Activated CD8-positive, alpha-beta memory T cell treated with anti-CD3 and anti-CD28 coated beads for 36 hours (primary cell): ENCODE measurements at regions not wholly inside any gene's neighbourhood (a gene's known extent, or its start where the extent isn't known, plus 50 kb on each side); places are given as distances from the start of the nearest gene placed in this dataset.

Experiments used
- CTCF ChIA-PET: fragments of 350-600 bp; sonication (Branson Sonifier 250); formaldehyde crosslinking; loops from one replicate; lab custom pipeline; 2021; ENCODE audit warnings: antibody characterized with exemption; lab: Charles Lee
- POLR2A ChIA-PET: fragments of 350-600 bp; sonication (Branson Sonifier 250); formaldehyde crosslinking; loops from one replicate; lab custom pipeline; 2021; ENCODE audit warnings: antibody characterized with exemption; lab: Charles Lee

- ChIA-PET CTCF (no interaction called here), POLR2A (no interaction called here)
Observed at GRCh38 chr1:106681939-106682522, 374.4 kb upstream of the PRMT6 start.

GRCh38 chr1:106688446-106688845 lies 368.0 kb upstream of the PRMT6 start:
- CTCF ChIA-PET, result no interaction called here
- POLR2A ChIA-PET, result no interaction called here

DNA sequence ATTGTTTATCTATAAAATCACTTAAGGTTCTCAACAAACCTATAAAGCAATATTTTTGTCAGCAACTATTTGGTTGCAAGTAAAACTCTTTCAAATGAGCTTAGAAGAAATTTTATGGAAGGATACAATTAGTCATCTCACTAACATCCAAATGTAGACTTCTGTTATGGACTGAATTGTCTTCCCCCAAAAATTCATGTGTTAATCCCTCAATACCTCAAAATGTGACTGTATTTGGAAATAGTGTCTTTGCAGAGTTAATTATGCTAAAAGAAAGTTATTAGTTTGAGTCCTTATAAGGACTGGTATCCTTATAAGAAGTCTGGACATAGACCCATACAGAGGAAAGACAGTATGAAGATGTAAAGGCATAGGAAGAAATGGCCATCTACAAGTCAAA lies 357.8 kb upstream of the PRMT6 start:
- ChIA-PET CTCF (no interaction called here), POLR2A (no interaction called here)

GRCh38 chr1:106699433-106699832 lies 357.0 kb upstream of the PRMT6 start:
- ChIA-PET CTCF (no interaction called here), POLR2A (no interaction called here)

DNA sequence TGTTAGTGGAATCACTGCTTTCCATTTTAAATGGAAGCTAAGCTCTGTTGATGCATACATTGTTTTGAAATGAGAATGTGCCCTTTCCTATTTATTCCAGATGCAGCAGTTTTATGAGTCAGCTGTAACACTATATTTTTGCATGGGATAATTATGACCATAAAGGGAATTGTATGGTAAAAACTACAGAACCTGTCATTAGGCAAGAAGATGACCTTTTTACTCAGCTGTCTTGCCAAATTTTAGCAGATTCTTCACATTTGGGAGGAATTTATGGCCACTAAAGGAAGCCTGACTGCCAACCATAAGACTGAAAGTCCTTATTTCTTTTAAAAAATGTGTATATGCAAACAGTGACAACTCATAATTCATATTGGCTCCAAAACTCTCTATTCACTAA lies 356.3 kb upstream of the PRMT6 start:
- ChIA-PET CTCF (no interaction called here), POLR2A (no interaction called here)

GRCh38 chr1:106705971-106706370 lies 350.5 kb upstream of the PRMT6 start:
- ChIA-PET POLR2A (no interaction called here), CTCF (no interaction called here)

GRCh38 chr1:106717591-106717990 lies 338.9 kb upstream of the PRMT6 start:
- CTCF ChIA-PET, result no interaction called here
- POLR2A ChIA-PET, result no interaction called here

- POLR2A ChIA-PET, result no interaction called here
- CTCF ChIA-PET, result no interaction called here
Observed at GRCh38 chr1:106721790-106722189, 334.7 kb upstream of the PRMT6 start.

DNA sequence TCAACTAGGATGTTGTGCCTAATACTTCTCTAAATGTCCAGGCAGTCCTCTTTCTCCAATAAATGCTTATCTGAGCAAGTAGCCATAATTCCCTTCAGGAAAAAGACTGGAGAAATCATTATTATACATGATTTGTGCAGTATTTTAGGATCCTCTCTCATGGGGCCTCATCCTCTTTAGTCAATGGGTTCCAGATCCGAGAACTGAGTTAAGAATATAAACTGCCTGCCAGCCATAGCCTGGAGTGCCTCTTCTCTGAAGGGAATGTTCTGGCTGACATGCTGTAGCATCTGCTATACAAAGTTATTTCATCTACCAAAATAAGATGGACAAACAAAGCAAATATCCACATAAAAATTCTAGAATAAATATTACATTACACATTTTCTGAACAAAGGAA lies 334.0 kb upstream of the PRMT6 start:
- ChIA-PET POLR2A (no interaction called here), CTCF (no interaction called here)

DNA sequence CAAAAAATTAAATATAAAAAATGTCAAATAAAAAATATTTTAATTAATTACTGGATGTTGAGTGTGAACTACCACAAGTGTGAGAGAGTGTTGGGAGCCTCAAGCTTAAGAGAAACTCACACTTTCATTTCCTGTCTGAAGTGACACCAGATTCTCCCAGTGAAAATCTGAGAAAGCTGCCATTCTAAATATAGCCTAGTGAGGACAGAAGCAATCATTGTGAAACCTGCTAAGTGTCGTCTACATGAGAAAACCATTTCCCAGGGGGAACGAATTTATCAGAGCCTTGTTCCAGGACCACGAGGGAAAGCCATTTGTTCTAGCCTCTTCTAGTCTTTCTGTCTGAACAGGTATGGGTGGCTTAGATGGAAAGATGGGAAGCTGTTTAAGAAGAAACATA lies 329.3 kb upstream of the PRMT6 start:
- ChIA-PET CTCF (no interaction called here), POLR2A (no interaction called here)

DNA sequence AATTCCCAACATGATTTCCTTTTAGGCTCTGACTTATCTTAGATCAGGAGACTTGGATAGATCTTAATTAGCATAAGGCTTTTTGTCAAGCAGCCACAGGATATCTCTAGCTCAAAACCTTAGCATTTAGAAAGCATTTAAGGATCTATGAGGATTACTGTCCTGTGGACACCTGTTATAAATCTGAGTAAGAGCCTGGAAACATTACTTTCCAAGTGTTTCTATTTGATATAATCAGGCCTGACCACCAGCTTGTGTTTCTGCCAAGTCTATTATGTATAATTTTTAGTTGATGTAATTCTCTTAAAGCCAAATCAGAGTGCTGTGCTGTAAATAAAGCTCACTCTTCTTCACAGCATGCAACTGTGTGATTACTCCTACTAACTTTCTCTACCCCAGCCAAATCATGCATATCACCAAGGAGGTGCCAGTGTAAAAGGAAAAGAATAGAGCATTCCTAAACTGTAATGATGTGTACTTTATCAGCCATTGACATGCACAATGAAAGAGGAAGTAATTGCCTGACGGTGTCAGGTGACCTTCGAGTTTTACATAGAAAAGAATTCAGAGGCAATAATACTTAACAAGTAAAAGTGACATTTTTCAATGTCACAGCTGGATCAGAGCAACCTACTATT lies 309.9 kb upstream of the PRMT6 start:
- CTCF ChIA-PET, result no interaction called here
- POLR2A ChIA-PET, result no interaction called here

- POLR2A ChIA-PET, result no interaction called here
- CTCF ChIA-PET, result no interaction called here
Observed at GRCh38 chr1:106747232-106747631, 309.2 kb upstream of the PRMT6 start.

DNA sequence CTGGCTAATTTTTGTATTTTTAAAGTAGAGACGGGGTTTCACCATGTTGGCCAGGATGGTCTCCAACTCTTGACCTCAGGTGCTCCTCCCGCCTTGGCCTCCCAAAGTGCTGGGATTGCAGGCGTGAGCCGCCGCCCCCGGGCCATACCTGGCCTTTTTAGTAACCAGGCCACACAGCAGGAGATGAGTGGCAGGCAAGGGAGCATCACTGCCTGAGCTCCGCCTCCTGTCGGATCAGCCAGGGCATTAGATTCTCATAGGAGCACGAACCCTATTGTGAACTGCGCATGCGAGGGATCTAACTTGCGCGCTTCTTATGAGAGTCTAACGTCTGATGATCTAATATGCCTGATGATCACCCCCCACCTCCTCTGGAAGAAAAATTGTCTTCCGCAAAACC lies 308.7 kb upstream of the PRMT6 start:
- POLR2A ChIA-PET, result no interaction called here
- CTCF ChIA-PET, result no interaction called here

DNA sequence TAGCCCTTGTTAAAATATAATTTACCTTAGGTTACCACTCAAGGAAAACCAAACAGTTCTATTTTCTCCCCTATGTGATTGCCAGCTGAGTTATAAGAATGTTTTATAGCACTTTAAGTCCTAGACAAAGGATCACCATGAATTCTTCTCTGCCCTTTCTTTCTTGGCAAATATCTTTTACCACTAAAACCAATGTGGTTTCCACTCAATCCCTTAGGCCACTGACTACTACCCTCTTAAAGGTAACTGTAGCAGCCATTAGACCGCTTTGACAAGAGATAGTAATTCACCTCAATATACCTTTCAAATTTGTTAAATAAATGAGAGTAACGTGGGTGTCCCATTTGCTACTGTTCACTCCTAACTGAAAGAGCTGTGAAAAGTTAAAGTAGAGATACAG lies 307.9 kb upstream of the PRMT6 start:
- CTCF ChIA-PET, result no interaction called here
- POLR2A ChIA-PET, result no interaction called here

DNA sequence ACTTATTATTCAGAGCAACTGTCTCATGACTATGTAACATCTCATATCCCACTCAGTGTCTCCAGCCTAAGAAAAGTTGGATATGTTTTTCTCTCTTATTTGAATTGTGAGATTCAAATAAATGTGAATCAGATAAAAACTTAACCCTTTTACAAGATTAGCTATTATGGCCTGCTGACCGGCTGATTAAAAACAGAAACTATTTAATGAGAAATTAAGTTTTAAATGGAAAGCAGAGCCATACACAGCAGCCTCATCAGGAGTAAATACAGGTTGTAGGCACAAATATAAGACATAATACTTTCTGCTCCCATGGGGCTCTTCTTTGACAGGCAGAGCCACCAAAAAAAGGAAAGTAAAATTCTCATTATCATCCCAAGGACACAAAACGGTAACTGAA lies 307.0 kb upstream of the PRMT6 start:
- ChIA-PET POLR2A (no interaction called here), CTCF (no interaction called here)

GRCh38 chr1:106749906-106750305 lies 306.6 kb upstream of the PRMT6 start:
- CTCF ChIA-PET, result no interaction called here
- POLR2A ChIA-PET, result no interaction called here

- POLR2A ChIA-PET, result interaction anchor here (0.5 kb wide), 1 partner anchor 623 kb away, joined by 3 read pairs; no protein-coding TSS in a partner anchor
Observed at GRCh38 chr1:106751002-106751401, 305.5 kb upstream of the PRMT6 start.

GRCh38 chr1:106753066-106753465 lies 303.4 kb upstream of the PRMT6 start:
- POLR2A ChIA-PET, result no interaction called here
- CTCF ChIA-PET, result no interaction called here

More at GRCh38 chr1:106751002-106751401, 305.5 kb upstream of the PRMT6 start:
- CTCF ChIA-PET, result no interaction called here

DNA sequence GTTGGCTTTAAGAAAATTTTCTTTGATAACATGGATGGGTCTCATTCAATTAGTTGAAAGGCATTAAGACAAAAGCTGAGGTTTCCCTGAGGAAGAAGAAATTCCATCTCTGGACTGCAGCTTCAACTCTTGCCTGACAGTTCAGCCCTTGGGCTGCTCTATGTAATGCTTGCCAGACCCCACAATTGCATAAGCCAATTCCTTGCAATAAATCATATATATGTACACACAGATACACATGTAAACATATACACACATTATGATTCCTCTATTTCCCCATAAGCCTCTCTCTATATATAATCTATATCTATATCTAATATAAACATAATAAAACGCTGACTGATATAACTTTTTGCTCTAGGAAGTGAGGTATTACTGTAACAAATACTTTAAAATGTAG lies 301.5 kb upstream of the PRMT6 start:
- CTCF ChIA-PET, result no interaction called here
- POLR2A ChIA-PET, result no interaction called here

GRCh38 chr1:106755682-106756406 lies 300.6 kb upstream of the PRMT6 start:
- POLR2A ChIA-PET, result no interaction called here
- CTCF ChIA-PET, result no interaction called here

GRCh38 chr1:106756752-106757151 lies 299.7 kb upstream of the PRMT6 start:
- ChIA-PET CTCF (no interaction called here), POLR2A (no interaction called here)
